ENCODE measurements at regions not wholly inside any gene's neighbourhood (a gene's known extent, or its start where the extent isn't known, plus 50 kb on each side); places are given as distances from the start of the nearest gene placed in this dataset.
"Not testable (repeated sequence)": the region's sequence is repeated elsewhere in the genome, so short reads cannot be mapped to it uniquely, and the experiment has no call there.

- Mint-ChIP-seq H3K27ac (ENCODE audit: low read depth, unreplicated experiment) (no peak overlapping the region), H3K27me3 (ENCODE audit: insufficient read depth, unreplicated experiment) (no peaks in the 10 kb centered on the region), H3K9me3 (ENCODE audit: unreplicated experiment) (peaks cover 7% of the 10 kb centered on the region), H3K4me1 (ENCODE audit: insufficient read depth, unreplicated experiment) (peaks cover 21% of the 10 kb centered on the region), H3K36me3 (ENCODE audit: insufficient read depth, unreplicated experiment) (no peaks in the 10 kb centered on the region), H3K4me3 (ENCODE audit: unreplicated experiment) (no peak overlapping the region)
- POLR2A ChIA-PET: interaction anchor here (0.7 kb wide), 1 partner anchor 869 kb away, joined by 3 read pairs; no protein-coding TSS in a partner anchor
- CTCF ChIA-PET: interaction anchor here (1.3 kb wide), 1 partner anchor 33 kb away, joined by 3 read pairs; no protein-coding TSS in a partner anchor
- intact Hi-C loops (cut with micrococcal nuclease): no loop called here
- no TSS peak for BruUV-seq (replicated peaks)
- no peak for DNase-seq (ENCODE audit: unreplicated experiment)
- no peak for TF ChIP-seq CTCF (IDR thresholded peaks at IDR 0.05; ENCODE audit: unreplicated experiment)
These were observed 86.4 kb upstream of the RGPD4 start for GRCh38 chr2:107740300-107740699.

GRCh38 chr2:107742460-107743027, 84.1 kb upstream of the RGPD4 start:
- H3K27me3 Mint-ChIP-seq (ENCODE audit: insufficient read depth, unreplicated experiment): no peaks in the 10 kb centered on the region
- no peak overlapping the region for H3K4me3 Mint-ChIP-seq (ENCODE audit: unreplicated experiment)
- ChIA-PET CTCF (interaction anchor here (0.6 kb wide), 1 partner anchor 43 kb away, joined by 4 read pairs; no protein-coding TSS in a partner anchor), POLR2A (interaction anchor here (0.8 kb wide), 1 partner anchor 15 kb away, joined by 3 read pairs; no protein-coding TSS in a partner anchor)
- DNase-seq (ENCODE audit: unreplicated experiment): no peak
- no peak for TF ChIP-seq CTCF (IDR thresholded peaks at IDR 0.05; ENCODE audit: unreplicated experiment)
- no TSS peak for BruUV-seq (replicated peaks)
- H3K27ac Mint-ChIP-seq (ENCODE audit: low read depth, unreplicated experiment): no peak overlapping the region
- H3K4me1 Mint-ChIP-seq (ENCODE audit: insufficient read depth, unreplicated experiment): peaks cover 21% of the 10 kb centered on the region
- no peaks in the 10 kb centered on the region for H3K36me3 Mint-ChIP-seq (ENCODE audit: insufficient read depth, unreplicated experiment)
- intact Hi-C loops (cut with micrococcal nuclease): no loop called here
- H3K9me3 Mint-ChIP-seq (ENCODE audit: unreplicated experiment): peaks cover 7% of the 10 kb centered on the region

- ChIA-PET CTCF (interaction anchor here (0.6 kb wide), 1 partner anchor 43 kb away, joined by 4 read pairs; no protein-coding TSS in a partner anchor), POLR2A (interaction anchor here (0.8 kb wide), 1 partner anchor 16 kb away, joined by 3 read pairs; no protein-coding TSS in a partner anchor)
- no peak for DNase-seq (ENCODE audit: unreplicated experiment)
- peaks cover 7% of the 10 kb centered on the region for H3K9me3 Mint-ChIP-seq (ENCODE audit: unreplicated experiment)
- no peaks in the 10 kb centered on the region for H3K36me3 Mint-ChIP-seq (ENCODE audit: insufficient read depth, unreplicated experiment)
- no peak for TF ChIP-seq CTCF (IDR thresholded peaks at IDR 0.05; ENCODE audit: unreplicated experiment)
- peaks cover 15% of the 10 kb centered on the region for H3K4me1 Mint-ChIP-seq (ENCODE audit: insufficient read depth, unreplicated experiment)
- no peaks in the 10 kb centered on the region for H3K27me3 Mint-ChIP-seq (ENCODE audit: insufficient read depth, unreplicated experiment)
- H3K4me3 Mint-ChIP-seq (ENCODE audit: unreplicated experiment): no peak overlapping the region
- no TSS peak for BruUV-seq (replicated peaks)
- intact Hi-C loops (cut with micrococcal nuclease): no loop called here
- H3K27ac Mint-ChIP-seq (ENCODE audit: low read depth, unreplicated experiment): no peak overlapping the region
These were observed 83.4 kb upstream of the RGPD4 start for GRCh38 chr2:107743274-107743673.

- no peak for TF ChIP-seq CTCF (IDR thresholded peaks at IDR 0.05; ENCODE audit: unreplicated experiment)
- peaks cover 4% of the 10 kb centered on the region for H3K4me1 Mint-ChIP-seq (ENCODE audit: insufficient read depth, unreplicated experiment)
- no peak for DNase-seq (ENCODE audit: unreplicated experiment)
- H3K27ac Mint-ChIP-seq (ENCODE audit: low read depth, unreplicated experiment): no peak overlapping the region
- ChIA-PET CTCF (no interaction called here), POLR2A (no interaction called here)
- intact Hi-C loops (cut with micrococcal nuclease): no loop called here
- BruUV-seq (replicated peaks): no TSS peak
- no peaks in the 10 kb centered on the region for H3K36me3 Mint-ChIP-seq (ENCODE audit: insufficient read depth, unreplicated experiment)
- no peaks in the 10 kb centered on the region for H3K27me3 Mint-ChIP-seq (ENCODE audit: insufficient read depth, unreplicated experiment)
- no peak overlapping the region for H3K4me3 Mint-ChIP-seq (ENCODE audit: unreplicated experiment)
- no peaks in the 10 kb centered on the region for H3K9me3 Mint-ChIP-seq (ENCODE audit: unreplicated experiment)
These were observed 81.6 kb upstream of the RGPD4 start for GRCh38 chr2:107745100-107745499.

GRCh38 chr2:107746552-107747198, 80.0 kb upstream of the RGPD4 start:
- BruUV-seq (replicated peaks); H3K4me3 Mint-ChIP-seq (ENCODE audit: unreplicated experiment); POLR2A ChIA-PET; H3K27ac Mint-ChIP-seq (ENCODE audit: low read depth, unreplicated experiment); H3K27me3 Mint-ChIP-seq (ENCODE audit: insufficient read depth, unreplicated experiment); H3K9me3 Mint-ChIP-seq (ENCODE audit: unreplicated experiment); H3K4me1 Mint-ChIP-seq (ENCODE audit: insufficient read depth, unreplicated experiment); H3K36me3 Mint-ChIP-seq (ENCODE audit: insufficient read depth, unreplicated experiment); intact Hi-C loops (cut with micrococcal nuclease); DNase-seq (ENCODE audit: unreplicated experiment): not testable (repeated sequence)
- CTCF ChIA-PET: interaction anchor here (0.7 kb wide), 1 partner anchor 15 kb away, joined by 3 read pairs; no protein-coding TSS in a partner anchor

- DNase-seq (ENCODE audit: unreplicated experiment); BruUV-seq (replicated peaks); H3K27ac Mint-ChIP-seq (ENCODE audit: low read depth, unreplicated experiment); H3K27me3 Mint-ChIP-seq (ENCODE audit: insufficient read depth, unreplicated experiment); H3K4me1 Mint-ChIP-seq (ENCODE audit: insufficient read depth, unreplicated experiment); H3K9me3 Mint-ChIP-seq (ENCODE audit: unreplicated experiment); POLR2A ChIA-PET; H3K36me3 Mint-ChIP-seq (ENCODE audit: insufficient read depth, unreplicated experiment); H3K4me3 Mint-ChIP-seq (ENCODE audit: unreplicated experiment); intact Hi-C loops (cut with micrococcal nuclease): not testable (repeated sequence)
- CTCF ChIA-PET: interaction anchor here (0.6 to 1.1 kb wide), 3 partner anchors 15 to 65 kb away, joined by 3 read pairs; no protein-coding TSS in a partner anchor
These were observed 79.3 kb upstream of the RGPD4 start for GRCh38 chr2:107747199-107747963.

All from MCF 10A (cell line).